Osteoblast (primary cell): ENCODE measurements at regions not wholly inside any gene's neighbourhood (a gene's known extent, or its start where the extent isn't known, plus 50 kb on each side); places are given as distances from the start of the nearest gene placed in this dataset.
A peak's percentile ranks its signal among the peaks of the same experiment; 100 is the strongest.

ENCODE experiments used
- DNase-seq: peaks from one replicate; pipeline ENCODE4 v3.0.0; 2011; ENCODE audit warnings: low spot score, mixed read lengths; ENCODE audit not compliant: insufficient read length; ENCODE audit errors: missing footprints
- H2AFZ ChIP-seq: 2 replicates; pipeline ENCODE4 v1.6.0; 2011; ENCODE audit warnings: mild to moderate bottlenecking, low read length
- H3K27ac ChIP-seq: 2 replicates; pipeline ENCODE4 v1.5.1; 2011; ENCODE audit warnings: mild to moderate bottlenecking, low read depth, low read length, moderate library complexity
- H3K27me3 ChIP-seq: 2 replicates; pipeline ENCODE4 v1.6.0; 2012; ENCODE audit warnings: mild to moderate bottlenecking, control low read depth, inconsistent platforms, low read length, moderate library complexity; ENCODE audit not compliant: insufficient read depth
- H3K36me3 ChIP-seq: 2 replicates; pipeline ENCODE4 v1.5.1; 2011; ENCODE audit warnings: mild to moderate bottlenecking, low read length, control low read depth, moderate library complexity; ENCODE audit not compliant: insufficient read depth
- H3K4me1 ChIP-seq: 2 replicates; pipeline ENCODE4 v1.5.1; 2011; ENCODE audit warnings: mild to moderate bottlenecking, low read length, control low read depth, moderate library complexity; ENCODE audit not compliant: insufficient read depth
- H3K4me2 ChIP-seq: 2 replicates; pipeline ENCODE4 v1.6.0; 2011; ENCODE audit warnings: mild to moderate bottlenecking, low read length; ENCODE audit not compliant: insufficient read depth
- H3K4me3 ChIP-seq: fragments of 200-600 bp; sonication (generic); 3 replicates; pipeline ENCODE4 v1.5.1; 2012; ENCODE audit warnings: mild to moderate bottlenecking, low read length, inconsistent platforms; ENCODE audit not compliant: insufficient read depth
- H3K79me2 ChIP-seq: 2 replicates; pipeline ENCODE4 v1.6.0; 2012; ENCODE audit warnings: mild to moderate bottlenecking, low read length, control low read depth, inconsistent platforms; ENCODE audit not compliant: insufficient read depth
- H3K9me3 ChIP-seq: 2 replicates; pipeline ENCODE4 v1.5.1; 2011; ENCODE audit warnings: low read depth, low read length, control low read depth
- H4K20me1 ChIP-seq: 2 replicates; pipeline ENCODE4 v1.6.0; 2012; ENCODE audit warnings: mild to moderate bottlenecking, low read length, control low read depth; ENCODE audit not compliant: insufficient read depth
- TF ChIP-seq, protein P1 (sequence below): IDR thresholded peaks from 2 replicates; pipeline ENCODE4 v1.5.1; 2011; ENCODE audit warnings: mild to moderate bottlenecking, low read depth, low read length, moderate library complexity; ENCODE audit errors: extremely low read depth

DNA sequence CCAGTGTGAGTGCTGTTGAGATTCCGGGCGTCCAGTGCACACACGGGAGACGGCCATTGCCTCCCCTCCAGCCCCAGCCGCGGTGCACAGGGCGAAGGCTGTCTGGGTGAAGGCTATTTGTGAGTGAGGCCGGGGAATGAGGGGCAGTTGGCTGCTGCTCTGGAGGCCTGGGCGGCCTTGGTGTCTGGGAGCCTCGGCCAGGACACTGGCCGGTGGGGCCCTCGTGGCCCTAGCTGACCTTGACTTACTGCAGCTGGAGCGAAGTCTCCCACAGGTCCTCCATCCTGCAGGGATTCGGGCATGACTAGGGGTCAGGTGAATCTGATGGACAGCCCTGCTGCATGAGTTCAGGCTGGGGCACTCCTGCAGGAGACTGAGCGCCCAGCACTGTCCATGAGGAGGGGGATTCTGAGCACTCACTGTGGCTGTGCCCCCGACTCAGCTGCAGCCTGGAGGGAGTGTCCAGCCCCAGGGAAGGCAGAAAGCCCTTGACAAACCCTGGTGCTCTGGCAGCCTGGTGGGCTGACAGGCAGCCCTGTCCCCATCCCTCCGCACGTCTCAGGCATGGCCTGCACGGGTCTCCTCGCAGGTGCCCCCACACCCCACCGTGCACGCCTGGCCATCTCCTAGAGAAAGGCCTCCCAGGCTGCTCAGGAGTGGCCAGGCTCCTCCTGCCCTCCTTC, 52.7 kb upstream of the FAM20C start:
- H3K4me1 ChIP-seq: no peaks in the 10 kb centered on the region
- no peaks in the 10 kb centered on the region for H3K79me2 ChIP-seq
- no peak overlapping the region for H3K27ac ChIP-seq
- H3K36me3 ChIP-seq: no peaks in the 10 kb centered on the region
- H3K4me3 ChIP-seq: no peak overlapping the region
- no peak overlapping the region for H2AFZ ChIP-seq
- peak; percentile 65 for DNase-seq
- no peaks in the 10 kb centered on the region for H4K20me1 ChIP-seq
- no peaks in the 10 kb centered on the region for H3K9me3 ChIP-seq
- H3K4me2 ChIP-seq: no peak overlapping the region
- TF ChIP-seq, protein P1, sequence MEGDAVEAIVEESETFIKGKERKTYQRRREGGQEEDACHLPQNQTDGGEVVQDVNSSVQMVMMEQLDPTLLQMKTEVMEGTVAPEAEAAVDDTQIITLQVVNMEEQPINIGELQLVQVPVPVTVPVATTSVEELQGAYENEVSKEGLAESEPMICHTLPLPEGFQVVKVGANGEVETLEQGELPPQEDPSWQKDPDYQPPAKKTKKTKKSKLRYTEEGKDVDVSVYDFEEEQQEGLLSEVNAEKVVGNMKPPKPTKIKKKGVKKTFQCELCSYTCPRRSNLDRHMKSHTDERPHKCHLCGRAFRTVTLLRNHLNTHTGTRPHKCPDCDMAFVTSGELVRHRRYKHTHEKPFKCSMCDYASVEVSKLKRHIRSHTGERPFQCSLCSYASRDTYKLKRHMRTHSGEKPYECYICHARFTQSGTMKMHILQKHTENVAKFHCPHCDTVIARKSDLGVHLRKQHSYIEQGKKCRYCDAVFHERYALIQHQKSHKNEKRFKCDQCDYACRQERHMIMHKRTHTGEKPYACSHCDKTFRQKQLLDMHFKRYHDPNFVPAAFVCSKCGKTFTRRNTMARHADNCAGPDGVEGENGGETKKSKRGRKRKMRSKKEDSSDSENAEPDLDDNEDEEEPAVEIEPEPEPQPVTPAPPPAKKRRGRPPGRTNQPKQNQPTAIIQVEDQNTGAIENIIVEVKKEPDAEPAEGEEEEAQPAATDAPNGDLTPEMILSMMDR: no peak
- peaks cover 9% of the 10 kb centered on the region for H3K27me3 ChIP-seq

DNA sequence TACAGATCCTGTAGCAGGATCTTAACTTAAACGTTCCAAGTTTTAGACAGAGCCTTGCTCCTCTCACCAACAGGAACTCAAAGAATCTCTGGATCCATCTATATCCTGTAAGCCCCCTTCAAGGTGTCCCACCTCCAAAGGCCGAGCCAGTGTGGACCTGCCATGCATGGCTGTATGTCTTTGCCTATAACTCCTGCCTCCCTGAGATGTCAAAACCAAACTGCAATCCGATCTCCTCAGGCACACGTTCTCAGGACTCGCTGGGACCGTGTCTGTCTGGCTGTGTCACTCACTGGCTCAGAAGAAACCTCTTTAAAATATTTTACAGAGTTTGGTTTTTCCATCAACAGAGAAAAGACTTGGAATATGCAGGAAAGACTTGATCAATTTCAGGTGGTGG, 51.4 kb upstream of the FAM20C start:
- no peak overlapping the region for H2AFZ ChIP-seq
- H3K27ac ChIP-seq: no peak overlapping the region
- DNase-seq: peak; percentile 25
- no peak overlapping the region for H3K4me3 ChIP-seq
- TF ChIP-seq, protein P1: no peak
- no peaks in the 10 kb centered on the region for H3K4me1 ChIP-seq
- H3K9me3 ChIP-seq: no peaks in the 10 kb centered on the region
- peaks cover 9% of the 10 kb centered on the region for H3K27me3 ChIP-seq
- H3K36me3 ChIP-seq: no peaks in the 10 kb centered on the region
- H4K20me1 ChIP-seq: no peaks in the 10 kb centered on the region
- no peak overlapping the region for H3K4me2 ChIP-seq
- no peaks in the 10 kb centered on the region for H3K79me2 ChIP-seq

DNA sequence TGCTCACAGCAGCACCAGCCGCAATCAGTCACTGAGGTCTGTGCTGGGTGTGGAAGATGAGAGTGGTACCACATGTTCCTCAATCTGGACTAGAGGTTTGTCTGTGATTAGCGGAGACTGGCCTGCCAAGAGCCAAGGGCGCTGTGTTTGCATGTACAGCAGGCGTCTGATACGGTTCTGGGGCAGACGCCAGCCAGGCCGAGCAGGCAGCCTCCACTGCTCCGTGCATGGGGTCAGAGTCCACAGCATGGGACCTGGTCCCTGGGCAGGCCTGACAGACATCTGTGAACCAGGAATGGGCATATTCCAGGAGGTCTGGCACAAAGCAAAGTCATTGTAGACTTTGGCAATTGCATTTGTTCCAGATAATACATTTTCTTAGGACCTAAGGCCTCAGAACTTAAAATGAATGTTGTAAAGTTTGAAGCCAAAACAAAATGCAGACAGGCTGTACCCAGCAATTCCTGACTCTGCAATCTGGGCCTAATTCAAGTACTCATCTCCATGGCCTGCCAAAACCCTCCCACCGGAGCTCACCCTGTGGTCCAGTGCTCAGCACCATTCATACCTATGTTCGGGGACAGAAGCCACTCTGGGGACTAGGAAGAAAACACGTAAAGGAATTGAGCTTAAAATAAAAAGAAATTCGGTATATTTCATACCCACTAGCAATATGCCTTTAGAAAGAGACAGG, 50.0 kb upstream of the FAM20C start:
- H4K20me1 ChIP-seq: no peaks in the 10 kb centered on the region
- H2AFZ ChIP-seq: no peak overlapping the region
- H3K27ac ChIP-seq: no peak overlapping the region
- DNase-seq: peak; percentile 73
- TF ChIP-seq, protein P1: no peak
- no peak overlapping the region for H3K4me3 ChIP-seq
- H3K4me1 ChIP-seq: no peaks in the 10 kb centered on the region
- H3K79me2 ChIP-seq: no peaks in the 10 kb centered on the region
- H3K4me2 ChIP-seq: no peak overlapping the region
- no peaks in the 10 kb centered on the region for H3K9me3 ChIP-seq
- H3K36me3 ChIP-seq: no peaks in the 10 kb centered on the region
- H3K27me3 ChIP-seq: peaks cover 9% of the 10 kb centered on the region
